Caco-2 (cell line): ENCODE measurements at regions not wholly inside any gene's neighbourhood (a gene's known extent, or its start where the extent isn't known, plus 50 kb on each side); places are given as distances from the start of the nearest gene placed in this dataset.

Source experiments
- BruUV-seq: library from RNA; stranded (reverse); fragments of 400-500 nt; replicated peaks from 2 replicates; lab custom pipeline; 2021; lab: Mats Ljungman, UMichigan
- CTCF ChIA-PET: fragments of 300-600 bp; sonication (Branson Sonifier 250); formaldehyde crosslinking; loops from one replicate; lab custom pipeline; 2022; ENCODE audit warnings: antibody characterized with exemption; lab: Charles Lee
- POLR2A ChIA-PET: fragments of 300-600 bp; sonication (Branson Sonifier 250); formaldehyde crosslinking; loops from one replicate; lab custom pipeline; 2022; ENCODE audit warnings: antibody characterized with exemption; lab: Charles Lee
- DNase-seq, 2 experiments: peaks; one replicate each; pipeline versions ENCODE4 v3.0.0 to v3.0.0-alpha.2; 2020 to 2022
- H3K27me3 ChIP-seq: replicated peaks from 2 replicates; pipeline ENCODE4 v1.6.0; 2011; ENCODE audit warnings: low read length; ENCODE audit not compliant: control insufficient read depth, insufficient read depth
- H3K36me3 ChIP-seq: 2 replicates; pipeline ENCODE4 v1.5.1; 2011; ENCODE audit warnings: low read length; ENCODE audit not compliant: control insufficient read depth, insufficient read depth
- H3K4me1 ChIP-seq: fragments of 250-450 bp; sonication (Bioruptor Pico); 2 replicates; pipeline ENCODE4 v1.5.1; 2020; ENCODE audit warnings: mild to moderate bottlenecking
- H3K4me3 ChIP-seq: 2 replicates; pipeline ENCODE4 v1.5.1; 2011; ENCODE audit warnings: low read depth, mild to moderate bottlenecking, control low read depth, low read length
- H3K9me3 ChIP-seq: fragments of 250-450 bp; sonication (Bioruptor Pico); 2 replicates; pipeline ENCODE4 v1.5.1; 2020; ENCODE audit warnings: mild to moderate bottlenecking, moderate library complexity
- H3K27ac Mint-ChIP-seq: one replicate; pipeline ENCODE4 v1.8.0; 2022; ENCODE audit warnings: mixed read lengths; ENCODE audit not compliant: unreplicated experiment
- H3K27me3 Mint-ChIP-seq: one replicate; pipeline ENCODE4 v1.8.0; 2022; ENCODE audit warnings: mixed read lengths; ENCODE audit not compliant: insufficient read depth, unreplicated experiment
- H3K36me3 Mint-ChIP-seq: one replicate; pipeline ENCODE4 v1.8.0; 2022; ENCODE audit warnings: mild to moderate bottlenecking, mixed read lengths; ENCODE audit not compliant: insufficient read depth, unreplicated experiment
- H3K4me1 Mint-ChIP-seq: one replicate; pipeline ENCODE4 v1.8.0; 2022; ENCODE audit warnings: low read depth, mixed read lengths; ENCODE audit not compliant: unreplicated experiment
- H3K4me3 Mint-ChIP-seq: one replicate; pipeline ENCODE4 v1.8.0; 2022; ENCODE audit warnings: mild to moderate bottlenecking, moderate library complexity, mixed read lengths; ENCODE audit not compliant: unreplicated experiment
- H3K9me3 Mint-ChIP-seq: one replicate; pipeline ENCODE4 v1.8.0; 2022; ENCODE audit warnings: mixed read lengths; ENCODE audit not compliant: unreplicated experiment
- CTCF ChIP-seq, 2 experiments: fragments of 200-600 bp in 1 of 2; IDR thresholded peaks; 1 replicate in 1 of 2; 2 replicates in 1 of 2; pipeline versions ENCODE4 v1.5.1 to v1.8.0; 2011 to 2022; ENCODE audit warnings: antibody characterized with exemption in 1 of 2, control low read depth in 1 of 2, inconsistent platforms in 1 of 2, low read depth in 1 of 2, low read length in 1 of 2, mild to moderate bottlenecking in 1 of 2, moderate library complexity in 1 of 2; ENCODE audit not compliant: insufficient read depth in 1 of 2, severe bottlenecking in 1 of 2, unreplicated experiment in 1 of 2
- intact Hi-C: fragments of 100-400 bp; cut with micrococcal nuclease; formaldehyde crosslinking; loops from one replicate; pipeline ENCODE4 v1.10.0; 2022; ENCODE audit not compliant: unreplicated experiment

- peaks cover 16% of the 10 kb centered on the region for H3K9me3 ChIP-seq
- H3K4me1 ChIP-seq, result no peaks in the 10 kb centered on the region
- Mint-ChIP-seq H3K4me3 (no peak overlapping the region), H3K27ac (no peak overlapping the region), H3K9me3 (peaks cover 11% of the 10 kb centered on the region), H3K4me1 (no peaks in the 10 kb centered on the region), H3K27me3 (peaks cover 2% of the 10 kb centered on the region), H3K36me3 (no peaks in the 10 kb centered on the region)
- H3K36me3 ChIP-seq, result no peaks in the 10 kb centered on the region
- no peaks in the 10 kb centered on the region for H3K27me3 ChIP-seq
- intact Hi-C loops, result no loop called here
- ChIA-PET POLR2A (no interaction called here), CTCF (no interaction called here)
- DNase-seq, result no peak
- no peak overlapping the region for H3K4me3 ChIP-seq
- BruUV-seq, result no TSS peak
- TF ChIP-seq CTCF (IDR thresholded peaks at IDR 0.05; ENCODE audit: insufficient read depth in 1 of 2, low read depth in 1 of 2, low read length in 1 of 2, severe bottlenecking in 1 of 2, unreplicated experiment in 1 of 2), result no peak
Measured at GRCh38 chr10:21057436-21057835, 160.3 kb upstream of the NEBL start.

- no peak overlapping the region for H3K4me3 ChIP-seq
- no peak overlapping the region for H3K27ac Mint-ChIP-seq
- no TSS peak for BruUV-seq
- H3K27me3 ChIP-seq, result no peaks in the 10 kb centered on the region
- no peaks in the 10 kb centered on the region for H3K4me1 Mint-ChIP-seq
- H3K36me3 Mint-ChIP-seq, result no peaks in the 10 kb centered on the region
- peaks cover 2% of the 10 kb centered on the region for H3K27me3 Mint-ChIP-seq
- no peaks in the 10 kb centered on the region for H3K4me1 ChIP-seq
- no peak overlapping the region for H3K4me3 Mint-ChIP-seq
- H3K9me3 Mint-ChIP-seq, result peaks cover 15% of the 10 kb centered on the region
- intact Hi-C loops, result no loop called here
- H3K9me3 ChIP-seq, result peaks cover 16% of the 10 kb centered on the region
- ChIA-PET POLR2A (no interaction called here), CTCF (no interaction called here)
- TF ChIP-seq CTCF (IDR thresholded peaks at IDR 0.05; ENCODE audit: insufficient read depth in 1 of 2, low read depth in 1 of 2, low read length in 1 of 2, severe bottlenecking in 1 of 2, unreplicated experiment in 1 of 2), result no peak
- DNase-seq, result no peak
- no peaks in the 10 kb centered on the region for H3K36me3 ChIP-seq
Measured at GRCh38 chr10:21056461-21056860, 159.3 kb upstream of the NEBL start.

- CTCF ChIA-PET, result no interaction called here
- Mint-ChIP-seq H3K27me3 (peaks cover 2% of the 10 kb centered on the region), H3K9me3 (peaks cover 14% of the 10 kb centered on the region)
Measured at GRCh38 chr10:21055339-21056135, 158.4 kb upstream of the NEBL start.

More at GRCh38 chr10:21055339-21056135, 158.4 kb upstream of the NEBL start:
- Histone ChIP-seq H3K4me3 (no peak overlapping the region), H3K36me3 (no peaks in the 10 kb centered on the region), H3K4me1 (no peaks in the 10 kb centered on the region), H3K9me3 (peaks cover 16% of the 10 kb centered on the region), H3K27me3 (no peaks in the 10 kb centered on the region)
- POLR2A ChIA-PET, result no interaction called here
- TF ChIP-seq CTCF (IDR thresholded peaks at IDR 0.05; ENCODE audit: insufficient read depth in 1 of 2, low read depth in 1 of 2, low read length in 1 of 2, severe bottlenecking in 1 of 2, unreplicated experiment in 1 of 2), result no peak
- DNase-seq, result no peak
- Mint-ChIP-seq H3K36me3 (no peaks in the 10 kb centered on the region), H3K27ac (no peak overlapping the region), H3K4me3 (no peak overlapping the region), H3K4me1 (no peaks in the 10 kb centered on the region)
- no TSS peak for BruUV-seq
- intact Hi-C loops, result no loop called here
